HepG2 (cell line): ENCODE measurements at regions not wholly inside any gene's neighbourhood (a gene's known extent, or its start where the extent isn't known, plus 50 kb on each side); places are given as distances from the start of the nearest gene placed in this dataset.

Experiments
- ATAC-seq: fragments of 200-7000 bp; cut with Tn5 transposase; 3 replicates; pipeline ENCODE4 v1.9.1; 2020; ENCODE audit warnings: mild to moderate bottlenecking, moderate library complexity
- BruUV-seq: library from RNA; stranded (reverse); fragments of 400-500 nt; replicated peaks from 2 replicates; lab custom pipeline; 2021; lab: Mats Ljungman, UMichigan
- CTCF ChIA-PET: fragments of 300-600 bp; formaldehyde crosslinking; extraction: SDS; loops from one replicate; lab custom pipeline; 2021; ENCODE audit warnings: low total read pairs, inconsistent platforms, low intra/inter-chr PET ratio; lab: Yijun Ruan, JAX
- POLR2A ChIA-PET: fragments of 350-600 bp; sonication (Branson Sonifier 250); formaldehyde crosslinking; loops from one replicate; lab custom pipeline; 2020; ENCODE audit warnings: antibody characterized with exemption, inconsistent platforms; lab: Yijun Ruan, JAX
- DNase-seq: peaks from one replicate; pipeline ENCODE4 v3.0.0-alpha.2; 2015; ENCODE audit warnings: low spot score
- FAIRE-seq: peaks from 3 replicates; lab custom pipeline; 2011; peaks lifted over from hg19 to GRCh38; lab: Jason Lieb, UNC
- H2AFZ ChIP-seq: one replicate; pipeline ENCODE4 v1.6.1; 2011; ENCODE audit warnings: low read length, inconsistent platforms
- H3K27ac ChIP-seq: fragments of 300-600 bp; 3 replicates; pipeline ENCODE4 v1.8.0; 2011; ENCODE audit warnings: mixed run types, mild to moderate bottlenecking, mixed read lengths, low read length, inconsistent platforms; ENCODE audit not compliant: insufficient read depth; ENCODE audit errors: extremely low read length
- H3K27me3 ChIP-seq, 2 experiments: fragments of 200-600 bp in 1 of 2; 2 replicates in 1 of 2; 3 replicates in 1 of 2; pipeline versions ENCODE4 v1.6.0 to v1.8.0; 2011; ENCODE audit warnings: low read length in 2 of 2, mild to moderate bottlenecking in 2 of 2, moderate library complexity in 2 of 2, inconsistent platforms in 1 of 2; ENCODE audit not compliant: insufficient read depth in 2 of 2, control insufficient read depth in 1 of 2
- H3K36me3 ChIP-seq, 2 experiments: fragments of 200-600 bp in 1 of 2; replicated peaks in 1 of 2; 2 replicates in 1 of 2; 3 replicates in 1 of 2; pipeline versions ENCODE4 v1.5.1 to v1.8.0; 2011; ENCODE audit warnings: low read length in 2 of 2, inconsistent platforms in 1 of 2; ENCODE audit not compliant: insufficient read depth in 2 of 2, control insufficient read depth in 1 of 2
- H3K4me1 ChIP-seq: 2 replicates; pipeline ENCODE4 v1.5.1; 2012; ENCODE audit warnings: low read length, inconsistent platforms; ENCODE audit not compliant: insufficient read depth
- H3K4me2 ChIP-seq: 2 replicates; pipeline ENCODE4 v1.6.0; 2011; ENCODE audit warnings: low read depth, low read length, inconsistent platforms
- H3K4me3 ChIP-seq, 3 experiments: fragments of 200-600 bp in 1 of 3; sonication (generic), shearing (Covaris generic) in 1 of 3; replicated peaks in 1 of 3; 2 replicates each; pipeline ENCODE4 v1.5.1; 2011 to 2016; ENCODE audit warnings: low read length in 3 of 3, inconsistent platforms in 2 of 3, low read depth in 2 of 3, mild to moderate bottlenecking in 2 of 3, control low read depth in 1 of 3, mixed read lengths in 1 of 3; ENCODE audit not compliant: insufficient read depth in 1 of 3
- H3K79me2 ChIP-seq: one replicate; pipeline ENCODE4 v1.6.1; 2011; ENCODE audit warnings: low read length, inconsistent platforms; ENCODE audit not compliant: insufficient read depth
- H3K9ac ChIP-seq: 2 replicates; pipeline ENCODE4 v1.6.0; 2011; ENCODE audit warnings: mild to moderate bottlenecking, low read depth, low read length, inconsistent platforms; ENCODE audit not compliant: insufficient read depth
- H3K9me3 ChIP-seq: 2 replicates; pipeline ENCODE4 v1.5.1; 2012; ENCODE audit warnings: mild to moderate bottlenecking, low read length
- H4K20me1 ChIP-seq: 2 replicates; pipeline ENCODE4 v1.6.0; 2011; ENCODE audit warnings: inconsistent platforms, mild to moderate bottlenecking, low read length, moderate library complexity; ENCODE audit not compliant: insufficient read depth
- CBX5 ChIP-seq: sonication (generic); formaldehyde crosslinking; IDR thresholded peaks from 2 replicates; pipeline ENCODE4 v1.4.0; 2020; ENCODE audit warnings: missing genetic modification reagents, borderline replicate concordance
- DNMT3B ChIP-seq: conservative IDR thresholded peaks from 2 replicates; pipeline ENCODE4 v1.6.1; 2016; ENCODE audit warnings: missing biosample characterization, control low read depth
- FOXA3 ChIP-seq: IDR thresholded peaks from 2 replicates; pipeline ENCODE4 v1.6.1; 2016; ENCODE audit warnings: missing genetic modification reagents, missing compliant biosample characterization
- HNRNPK ChIP-seq: fragments of 200-400 bp; formaldehyde crosslinking; IDR thresholded peaks from 2 replicates; pipeline ENCODE4 v1.6.1; 2018; ENCODE audit warnings: low read length, low read depth, moderate library complexity, mild to moderate bottlenecking; ENCODE audit not compliant: poor library complexity, severe bottlenecking
- KDM6A ChIP-seq: IDR thresholded peaks from 2 replicates; pipeline ENCODE4 v1.6.1; 2016; ENCODE audit warnings: low read depth
- NR2F6 ChIP-seq, 2 experiments: IDR thresholded peaks; 2 replicates each; pipeline ENCODE4 v1.6.1; 2016; ENCODE audit warnings: antibody characterized with exemption in 1 of 2, mild to moderate bottlenecking in 1 of 2
- SP5 ChIP-seq: IDR thresholded peaks from 2 replicates; pipeline ENCODE4 v1.6.1; 2016; ENCODE audit warnings: low read depth, borderline replicate concordance
- ZFP62 ChIP-seq: sonication (generic); formaldehyde crosslinking; IDR thresholded peaks from 2 replicates; pipeline ENCODE4 v1.4.0; 2020; ENCODE audit warnings: missing genetic modification reagents
- ZMAT3 ChIP-seq: sonication (generic); formaldehyde crosslinking; conservative IDR thresholded peaks from 2 replicates; pipeline ENCODE4 v1.7.0; 2021; ENCODE audit warnings: missing genetic modification reagents
- ZNF12 ChIP-seq: sonication (generic); formaldehyde crosslinking; IDR thresholded peaks from 2 replicates; pipeline ENCODE4 v1.5.0; 2020; ENCODE audit warnings: missing genetic modification reagents
- ZNF468 ChIP-seq: sonication (generic); formaldehyde crosslinking; IDR thresholded peaks from 2 replicates; pipeline ENCODE4 v1.8.0; 2022; ENCODE audit warnings: mild to moderate bottlenecking, moderate library complexity, missing genetic modification reagents
- ZNF543 ChIP-seq: sonication (generic); formaldehyde crosslinking; IDR thresholded peaks from 2 replicates; pipeline ENCODE4 v1.4.0; 2020; ENCODE audit warnings: mild to moderate bottlenecking, missing genetic modification reagents
- ZNF552 ChIP-seq: sonication (generic); formaldehyde crosslinking; IDR thresholded peaks from 2 replicates; pipeline ENCODE4 v1.9.0; 2022; ENCODE audit warnings: missing genetic modification reagents, mild to moderate bottlenecking, borderline replicate concordance
- ZNF83 ChIP-seq: sonication (generic); formaldehyde crosslinking; IDR thresholded peaks from 2 replicates; pipeline ENCODE4 v1.4.0; 2020; ENCODE audit warnings: missing genetic modification reagents, mild to moderate bottlenecking, borderline replicate concordance
- ZSCAN25 ChIP-seq: sonication (generic); formaldehyde crosslinking; IDR thresholded peaks from 2 replicates; pipeline ENCODE4 v1.8.0; 2022; ENCODE audit warnings: mild to moderate bottlenecking, missing genetic modification reagents
- WGBS: methylation state at CpG from one replicate; pipeline ENCODE4 v1.1.6; 2017; ENCODE audit warnings: low lambda C conversion rate; 5-methylcytosine and 5-hydroxymethylcytosine counted together
- in situ Hi-C: cut with HindIII; loops from 2 replicates; pipeline ENCODE4 v1.10.0; 2017; ENCODE audit warnings: low pct_unique_long_range_greater_than_20kb; ENCODE audit not compliant: extremely low pct_ligation_motif_present
- intact Hi-C: fragments of 100-400 bp; cut with micrococcal nuclease; formaldehyde crosslinking; loops from one replicate; pipeline ENCODE4 v1.10.0; 2022; ENCODE audit not compliant: unreplicated experiment
- TF ChIP-seq, protein P1 (sequence below): sonication (generic); formaldehyde crosslinking; IDR thresholded peaks from 2 replicates; pipeline ENCODE4 v1.8.0; 2022; ENCODE audit warnings: mild to moderate bottlenecking, missing genetic modification reagents, moderate library complexity
- TF ChIP-seq, protein P2 (sequence below): IDR thresholded peaks from 2 replicates; pipeline ENCODE4 v1.6.1; 2016; ENCODE audit warnings: missing compliant biosample characterization, missing genetic modification reagents, borderline replicate concordance
- TF ChIP-seq, protein P3 (sequence below): sonication (generic); formaldehyde crosslinking; IDR thresholded peaks from 2 replicates; pipeline ENCODE4 v1.4.0; 2020; ENCODE audit warnings: mild to moderate bottlenecking, missing genetic modification reagents
- TF ChIP-seq, protein P4 (sequence below): IDR thresholded peaks from 2 replicates; pipeline ENCODE4 v1.6.1; 2012; ENCODE audit warnings: inconsistent platforms

DNA sequence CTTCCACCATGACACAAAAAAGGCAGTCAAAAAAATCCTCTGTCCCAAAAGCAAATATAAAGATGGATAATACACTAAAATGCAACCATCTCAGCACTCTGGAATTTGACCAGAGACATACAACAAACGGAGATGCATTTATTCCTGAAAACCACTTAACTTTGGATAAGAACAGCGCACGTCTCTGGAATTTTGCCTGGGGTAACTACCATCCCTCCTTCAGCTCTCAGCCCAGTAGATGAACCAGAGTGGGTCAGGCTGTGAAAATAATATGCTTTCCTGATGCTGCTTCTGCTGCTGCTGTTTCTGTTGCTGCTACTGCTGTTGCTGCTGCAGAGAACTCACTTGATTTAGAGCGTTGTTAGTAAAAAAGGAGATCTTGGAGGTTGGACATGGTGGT is 133.8 kb upstream of the ACVR2A start:
- TF ChIP-seq ZNF543 (CRISPR knock-in tag) (no peak), ZFP62 (CRISPR knock-in tag) (no peak), DNMT3B (CRISPR knock-in tag) (no peak), SP5 (CRISPR knock-in tag) (no peak), KDM6A (CRISPR knock-in tag) (no peak), ZMAT3 (CRISPR knock-in tag) (no peak), ZSCAN25 (no peak), ZNF12 (CRISPR knock-in tag) (no peak), ZNF468 (CRISPR knock-in tag) (no peak)
- TF ChIP-seq, protein P1, sequence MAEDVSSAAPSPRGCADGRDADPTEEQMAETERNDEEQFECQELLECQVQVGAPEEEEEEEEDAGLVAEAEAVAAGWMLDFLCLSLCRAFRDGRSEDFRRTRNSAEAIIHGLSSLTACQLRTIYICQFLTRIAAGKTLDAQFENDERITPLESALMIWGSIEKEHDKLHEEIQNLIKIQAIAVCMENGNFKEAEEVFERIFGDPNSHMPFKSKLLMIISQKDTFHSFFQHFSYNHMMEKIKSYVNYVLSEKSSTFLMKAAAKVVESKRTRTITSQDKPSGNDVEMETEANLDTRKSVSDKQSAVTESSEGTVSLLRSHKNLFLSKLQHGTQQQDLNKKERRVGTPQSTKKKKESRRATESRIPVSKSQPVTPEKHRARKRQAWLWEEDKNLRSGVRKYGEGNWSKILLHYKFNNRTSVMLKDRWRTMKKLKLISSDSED (CRISPR knock-in tag), result no peak
- H3K4me2 ChIP-seq, result no peak overlapping the region
- no peak overlapping the region for H3K27ac ChIP-seq
- H2AFZ ChIP-seq, result no peak overlapping the region
- H4K20me1 ChIP-seq, result no peaks in the 10 kb centered on the region
- 7% methylated on average over 4 of the region's 4 CpGs for WGBS
- H3K36me3 ChIP-seq, result no peaks in the 10 kb centered on the region
- no peaks in the 10 kb centered on the region for H3K4me1 ChIP-seq
- H3K9ac ChIP-seq, result no peak overlapping the region
- ATAC-seq (no peak), FAIRE-seq (no peak), DNase-seq (no peak)
- intact Hi-C loops (loop anchor here (5.0 kb wide), 1 partner anchor 201 kb away; no protein-coding TSS in a partner anchor), in situ Hi-C loops (no loop called here)
- no peaks in the 10 kb centered on the region for H3K79me2 ChIP-seq
- H3K4me3 ChIP-seq, result no peak overlapping the region
- peaks cover 0 to 2% of the 10 kb centered on the region in 2 experiments; a peak in 1 of 5 replicates for H3K27me3 ChIP-seq
- no peaks in the 10 kb centered on the region for H3K9me3 ChIP-seq
- ChIA-PET CTCF (no interaction called here), POLR2A (no interaction called here)
- no TSS peak for BruUV-seq

DNA sequence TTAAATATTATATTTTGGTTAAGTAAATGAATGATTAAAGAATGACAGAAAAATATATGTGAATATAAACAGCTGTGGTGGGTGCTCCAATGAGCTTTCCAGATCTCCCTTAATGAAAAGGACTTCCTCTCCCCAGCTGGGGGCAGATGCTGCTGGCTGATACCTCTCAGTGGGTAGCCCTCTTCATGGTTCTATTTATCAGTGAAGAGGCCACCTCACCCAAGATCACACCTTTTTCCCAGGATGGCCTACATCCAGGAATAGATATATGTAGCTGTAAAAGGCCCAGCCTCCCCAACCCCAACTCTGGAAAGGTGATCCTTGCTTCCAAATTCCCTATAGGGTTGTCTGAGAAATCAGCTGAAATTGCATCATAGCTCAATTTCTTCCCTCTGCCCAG is 135.2 kb upstream of the ACVR2A start:
- no peak for ATAC-seq
- TF ChIP-seq ZNF83 (no peak), HNRNPK (no peak), CBX5 (no peak), ZNF552 (CRISPR knock-in tag) (no peak), NR2F6 (IDR thresholded peaks at IDR 0.05) (no peak), NR2F6 (CRISPR knock-in tag; IDR thresholded peaks at IDR 0.05) (no peak), FOXA3 (no peak)
- TF ChIP-seq, protein P2, sequence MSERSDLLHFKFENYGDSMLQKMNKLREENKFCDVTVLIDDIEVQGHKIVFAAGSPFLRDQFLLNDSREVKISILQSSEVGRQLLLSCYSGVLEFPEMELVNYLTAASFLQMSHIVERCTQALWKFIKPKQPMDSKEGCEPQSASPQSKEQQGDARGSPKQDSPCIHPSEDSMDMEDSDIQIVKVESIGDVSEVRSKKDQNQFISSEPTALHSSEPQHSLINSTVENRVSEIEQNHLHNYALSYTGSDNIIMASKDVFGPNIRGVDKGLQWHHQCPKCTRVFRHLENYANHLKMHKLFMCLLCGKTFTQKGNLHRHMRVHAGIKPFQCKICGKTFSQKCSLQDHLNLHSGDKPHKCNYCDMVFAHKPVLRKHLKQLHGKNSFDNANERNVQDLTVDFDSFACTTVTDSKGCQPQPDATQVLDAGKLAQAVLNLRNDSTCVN (CRISPR knock-in tag), result no peak
- TF ChIP-seq, protein P3, sequence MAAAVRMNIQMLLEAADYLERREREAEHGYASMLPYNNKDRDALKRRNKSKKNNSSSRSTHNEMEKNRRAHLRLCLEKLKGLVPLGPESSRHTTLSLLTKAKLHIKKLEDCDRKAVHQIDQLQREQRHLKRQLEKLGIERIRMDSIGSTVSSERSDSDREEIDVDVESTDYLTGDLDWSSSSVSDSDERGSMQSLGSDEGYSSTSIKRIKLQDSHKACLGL (CRISPR knock-in tag), result no peak
- TF ChIP-seq, protein P4, sequence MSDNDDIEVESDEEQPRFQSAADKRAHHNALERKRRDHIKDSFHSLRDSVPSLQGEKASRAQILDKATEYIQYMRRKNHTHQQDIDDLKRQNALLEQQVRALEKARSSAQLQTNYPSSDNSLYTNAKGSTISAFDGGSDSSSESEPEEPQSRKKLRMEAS, result no peak

More for the DNA sequence above, 135.2 kb upstream of the ACVR2A start:
- Histone ChIP-seq H3K27me3 (peaks cover 0 to 2% of the 10 kb centered on the region in 2 experiments; a peak in 1 of 5 replicates), H2AFZ (no peak overlapping the region), H3K79me2 (no peaks in the 10 kb centered on the region), H3K27ac (no peak overlapping the region), H3K4me3 (no peak overlapping the region), H3K9ac (no peak overlapping the region), H3K9me3 (no peaks in the 10 kb centered on the region), H3K4me2 (no peak overlapping the region), H3K4me1 (no peaks in the 10 kb centered on the region), H4K20me1 (no peaks in the 10 kb centered on the region), H3K36me3 (no peaks in the 10 kb centered on the region)
- FAIRE-seq (no peak), DNase-seq (no peak)
- BruUV-seq, result no TSS peak
- POLR2A ChIA-PET, result no interaction called here
- CTCF ChIA-PET, result no interaction called here
- intact Hi-C loops, result loop anchor here (5.0 kb wide), 1 partner anchor 203 kb away; no protein-coding TSS in a partner anchor
- in situ Hi-C loops, result no loop called here
